ENCODE measurements at regions not wholly inside any gene's neighbourhood (a gene's known extent, or its start where the extent isn't known, plus 50 kb on each side); places are given as distances from the start of the nearest gene placed in this dataset.
"Not testable (repeated sequence)": the region's sequence is repeated elsewhere in the genome, so short reads cannot be mapped to it uniquely, and the experiment has no call there.

DNA sequence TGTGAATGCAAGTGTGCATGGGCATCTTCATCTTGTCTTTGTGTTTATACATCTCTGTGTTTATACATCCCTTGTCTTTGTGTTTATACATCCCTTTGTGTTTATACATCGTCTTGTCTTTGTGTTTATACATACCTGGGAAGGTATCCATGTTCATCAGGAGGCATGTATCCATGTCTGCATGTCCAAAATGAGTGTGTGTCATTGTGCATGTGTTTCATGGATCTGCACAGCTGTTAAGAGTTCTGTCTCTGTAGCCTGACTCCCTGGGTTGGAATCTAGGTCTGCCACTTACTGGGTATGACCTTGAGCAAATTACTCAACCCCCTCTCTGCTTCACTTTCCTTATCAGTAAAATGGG lies 50.1 kb upstream of the SIRPA start:
- no peak for DNase-seq

DNA sequence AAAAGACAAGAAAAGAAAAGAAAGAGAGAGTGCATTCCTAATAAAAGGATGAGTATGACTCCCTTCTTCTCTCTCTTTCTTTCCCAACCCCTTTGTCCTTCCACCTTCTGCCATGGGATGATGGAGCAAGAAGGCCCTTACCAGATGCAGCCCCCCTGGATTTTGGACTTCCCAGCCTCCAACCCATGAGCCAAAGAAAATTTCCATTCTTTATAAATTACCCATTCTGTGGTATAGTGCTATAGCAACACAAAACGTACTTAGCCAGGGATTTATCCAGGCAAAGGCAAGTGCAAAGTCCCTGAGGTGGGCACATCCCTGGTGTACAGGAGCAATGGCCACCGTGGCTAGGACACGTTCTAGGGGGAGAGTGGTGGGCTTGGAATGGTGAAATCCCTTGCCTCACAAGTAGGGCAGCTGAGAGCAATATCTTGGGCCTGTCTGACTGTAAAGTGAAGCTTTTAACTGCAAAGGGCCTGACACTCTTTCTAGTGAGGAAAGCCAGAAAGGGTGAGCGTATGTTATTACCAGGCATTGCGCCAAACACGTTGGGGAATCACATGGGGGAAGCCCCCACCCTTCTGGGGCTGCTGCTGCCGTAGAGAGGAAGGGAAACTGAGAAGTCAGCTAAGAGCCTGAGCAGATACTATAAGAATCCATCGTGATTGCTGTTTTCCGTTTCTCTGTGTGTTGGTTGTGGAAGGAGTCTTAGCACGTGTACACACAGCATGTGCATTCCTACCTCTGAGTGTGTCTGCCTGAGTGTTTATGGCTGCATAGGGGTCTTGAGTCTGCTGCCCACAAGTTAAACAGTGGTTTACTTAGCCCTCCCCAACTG lies 50.7 kb upstream of the SIRPA start:
- no peak for DNase-seq

DNA sequence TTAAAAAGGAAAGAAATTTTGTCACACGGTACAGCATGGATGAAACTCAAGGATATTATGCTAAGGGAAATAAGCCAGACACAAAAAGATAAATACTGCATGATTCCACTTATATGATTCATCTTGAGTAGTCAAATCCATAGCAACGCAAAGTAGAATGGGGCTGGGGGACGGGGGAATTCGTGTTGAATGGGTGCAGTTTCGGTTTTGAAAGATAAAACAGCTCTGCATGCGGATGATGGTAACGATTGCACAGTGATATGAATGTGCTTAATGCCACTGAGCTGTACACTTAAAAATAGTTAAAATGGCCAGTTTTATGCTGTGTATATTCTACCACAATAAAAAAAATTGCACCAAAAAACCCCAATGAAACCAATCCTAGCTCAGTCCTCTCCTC lies 52.9 kb upstream of the SIRPA start:
- no peak for DNase-seq

DNA sequence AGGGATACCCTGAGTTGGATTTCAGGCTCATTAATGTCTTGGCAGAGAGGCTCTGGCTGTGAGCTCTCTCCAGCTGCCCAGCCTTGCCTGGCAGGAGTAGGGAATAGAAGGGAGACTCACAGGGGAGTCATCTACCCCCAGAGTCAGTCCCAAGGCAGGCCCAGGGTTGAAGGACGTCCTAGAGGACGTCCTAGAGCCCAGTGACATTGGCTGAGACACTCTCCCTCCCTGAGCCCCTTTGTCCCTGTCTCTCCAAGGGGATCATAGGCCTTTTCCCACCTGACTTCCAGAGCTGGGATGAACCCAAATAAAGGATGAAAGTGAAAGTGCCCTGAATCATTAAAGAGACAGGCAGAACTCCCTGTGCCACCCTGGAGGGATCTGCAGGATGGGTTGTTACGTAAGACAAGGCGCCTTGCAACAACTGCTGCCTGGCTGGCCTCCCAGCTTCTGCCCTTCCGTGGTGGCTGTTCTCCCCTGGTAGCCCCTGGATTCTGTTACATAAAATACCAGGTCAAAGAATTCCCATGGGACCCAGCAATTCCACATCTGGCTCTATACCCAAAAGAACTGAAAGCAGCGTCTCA lies 53.6 kb upstream of the SIRPA start:
- DNase-seq, result no peak

DNA sequence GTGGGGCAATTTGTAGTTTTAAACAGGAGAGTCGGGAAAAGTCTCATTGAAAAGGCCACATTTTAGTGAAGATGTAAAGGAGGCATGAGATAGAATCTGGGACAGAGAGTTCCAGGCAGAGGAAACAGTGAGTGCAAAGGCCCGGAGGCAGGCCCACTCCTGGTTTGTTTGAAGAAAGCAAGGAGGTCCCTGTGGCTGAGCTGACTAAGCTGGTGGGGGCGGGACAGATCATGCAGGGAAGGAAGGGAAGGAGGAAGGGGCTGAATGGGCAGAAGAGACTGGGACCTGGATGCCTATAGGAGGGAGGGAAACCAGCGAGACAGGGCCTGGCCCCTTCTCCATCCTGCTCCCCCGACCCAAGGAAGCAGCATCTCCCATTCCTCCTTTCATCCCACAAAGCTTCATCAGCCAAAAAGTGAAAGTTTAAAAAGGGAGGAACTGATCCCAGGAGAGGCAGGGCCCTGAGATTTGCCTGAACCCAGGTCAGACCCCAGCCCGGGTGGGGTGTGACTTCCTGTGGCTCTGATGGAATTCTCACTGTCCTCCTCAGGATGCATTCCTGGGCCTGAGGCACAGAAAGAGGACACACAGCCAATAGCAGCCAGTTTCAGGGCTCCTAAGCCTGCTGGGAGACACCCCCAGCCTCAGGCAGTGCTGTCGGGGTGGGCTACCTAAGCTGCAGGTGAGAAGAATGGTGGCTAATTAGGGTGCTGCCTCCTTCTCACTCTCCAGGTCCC lies 54.2 kb upstream of the SIRPA start:
- DNase-seq, result no peak

DNA sequence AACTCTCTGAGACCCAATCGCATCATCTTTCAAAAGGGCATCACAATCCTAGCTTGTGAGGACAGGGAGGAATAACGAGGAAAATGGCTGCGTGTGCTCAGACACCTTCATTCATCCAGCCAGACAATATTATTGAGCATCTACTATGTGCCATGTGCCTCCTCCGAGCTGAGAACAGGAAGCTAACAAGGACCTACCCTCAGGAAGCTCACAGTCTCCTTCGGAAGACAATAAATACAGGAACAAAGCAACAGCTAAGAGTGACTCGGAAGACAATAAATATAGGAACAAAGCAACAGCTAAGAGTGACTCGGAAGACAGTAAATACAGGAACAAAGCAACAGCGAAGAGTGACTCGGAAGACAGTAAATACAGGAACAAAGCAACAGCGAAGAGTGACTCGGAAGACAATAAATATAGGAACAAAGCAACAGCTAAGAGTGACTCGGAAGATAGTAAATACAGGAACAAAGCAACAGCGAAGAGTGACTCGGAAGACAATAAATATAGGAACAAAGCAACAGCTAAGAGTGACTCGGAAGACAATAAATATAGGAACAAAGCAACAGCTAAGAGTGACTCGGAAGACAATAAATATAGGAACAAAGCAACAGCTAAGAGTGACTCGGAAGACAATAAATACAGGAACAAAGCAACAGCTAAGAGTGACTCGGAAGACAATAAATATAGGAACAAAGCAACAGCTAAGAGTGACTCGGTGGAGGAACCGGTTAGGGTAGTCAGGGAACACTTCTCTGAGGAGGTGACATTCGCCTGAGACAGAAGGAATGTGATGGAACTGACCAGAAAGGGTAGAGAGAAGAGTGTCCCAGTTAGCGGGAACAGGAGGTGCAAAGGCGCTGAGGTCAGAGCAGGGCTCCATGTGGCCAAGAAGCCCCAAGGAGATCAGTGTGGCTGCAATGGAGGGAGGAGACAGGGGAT lies 55.6 kb upstream of the SIRPA start:
- not testable (repeated sequence) for DNase-seq

DNA sequence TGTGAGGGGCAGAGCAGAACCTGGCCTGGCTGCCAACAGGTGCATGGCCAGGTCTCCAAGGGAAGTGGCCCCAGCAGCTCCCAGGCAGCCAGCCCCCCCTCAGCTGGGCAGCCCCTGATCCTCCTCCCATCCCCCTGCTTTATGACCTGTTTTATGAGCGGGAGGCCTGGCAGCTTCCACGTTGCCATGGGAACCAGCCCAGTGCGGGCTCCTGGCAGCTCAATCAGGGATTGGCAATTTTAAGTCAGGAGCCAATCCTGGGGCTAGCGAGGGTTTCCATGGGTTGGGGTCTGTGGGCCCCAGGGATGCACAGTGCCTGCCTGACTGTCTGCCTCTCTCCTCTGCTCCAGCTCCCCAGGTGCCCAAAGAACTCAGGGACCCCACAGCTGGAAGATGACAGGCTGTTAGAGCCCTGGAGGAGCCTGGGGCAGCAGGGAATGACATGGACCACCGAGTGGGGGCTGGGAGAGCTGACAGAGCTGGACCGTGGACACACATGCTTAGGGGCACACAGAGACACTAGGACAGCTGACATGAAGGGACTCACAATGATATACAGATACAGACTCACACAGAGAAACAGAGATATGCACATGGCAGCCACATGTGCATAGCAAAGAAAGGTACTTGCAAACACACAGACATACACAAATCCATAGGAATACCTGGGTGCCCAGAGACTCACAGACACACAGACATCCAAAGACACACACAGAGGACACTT lies 56.5 kb upstream of the SIRPA start:
- no peak for DNase-seq

DNA sequence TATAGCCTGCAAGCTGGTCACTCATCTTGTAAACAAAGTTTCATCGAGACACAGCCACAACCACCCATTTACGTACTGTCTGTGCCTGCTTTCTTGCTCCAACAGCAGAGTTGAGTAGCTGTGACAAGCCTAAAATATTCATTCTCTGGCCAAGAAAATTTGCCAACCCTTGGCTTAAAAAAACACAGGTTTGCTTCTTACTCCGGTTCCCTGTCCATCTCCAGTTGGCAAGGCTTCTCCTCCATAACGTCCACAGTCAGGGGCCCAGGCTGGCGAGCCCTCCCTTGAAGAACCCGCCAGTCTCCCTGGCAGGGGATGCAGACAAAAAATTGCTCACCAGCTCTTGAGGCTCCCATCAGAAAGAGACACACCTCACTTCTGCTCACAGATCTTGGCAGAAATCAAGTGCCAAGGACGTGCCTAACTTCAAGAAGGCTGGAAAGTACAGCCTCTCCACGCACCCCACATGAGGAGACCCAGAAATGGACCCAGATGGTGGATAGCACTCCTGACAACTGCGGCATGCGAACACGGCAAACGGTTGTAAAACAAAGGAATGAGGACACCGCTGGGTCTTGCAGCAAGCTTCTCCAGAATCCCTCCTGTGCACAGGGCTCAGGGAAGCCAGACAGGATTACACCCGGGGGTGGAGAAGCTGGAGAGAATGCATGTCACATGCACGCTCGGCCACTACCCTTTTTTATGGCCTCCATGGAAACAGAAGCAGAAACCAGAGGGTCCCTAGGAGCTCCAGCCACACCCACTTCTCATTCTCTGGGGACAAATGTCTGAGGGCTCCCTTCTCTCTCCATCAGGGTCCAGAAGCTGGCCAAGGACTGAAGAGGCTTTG lies 59.8 kb upstream of the SIRPA start:
- DNase-seq, result no peak

DNA sequence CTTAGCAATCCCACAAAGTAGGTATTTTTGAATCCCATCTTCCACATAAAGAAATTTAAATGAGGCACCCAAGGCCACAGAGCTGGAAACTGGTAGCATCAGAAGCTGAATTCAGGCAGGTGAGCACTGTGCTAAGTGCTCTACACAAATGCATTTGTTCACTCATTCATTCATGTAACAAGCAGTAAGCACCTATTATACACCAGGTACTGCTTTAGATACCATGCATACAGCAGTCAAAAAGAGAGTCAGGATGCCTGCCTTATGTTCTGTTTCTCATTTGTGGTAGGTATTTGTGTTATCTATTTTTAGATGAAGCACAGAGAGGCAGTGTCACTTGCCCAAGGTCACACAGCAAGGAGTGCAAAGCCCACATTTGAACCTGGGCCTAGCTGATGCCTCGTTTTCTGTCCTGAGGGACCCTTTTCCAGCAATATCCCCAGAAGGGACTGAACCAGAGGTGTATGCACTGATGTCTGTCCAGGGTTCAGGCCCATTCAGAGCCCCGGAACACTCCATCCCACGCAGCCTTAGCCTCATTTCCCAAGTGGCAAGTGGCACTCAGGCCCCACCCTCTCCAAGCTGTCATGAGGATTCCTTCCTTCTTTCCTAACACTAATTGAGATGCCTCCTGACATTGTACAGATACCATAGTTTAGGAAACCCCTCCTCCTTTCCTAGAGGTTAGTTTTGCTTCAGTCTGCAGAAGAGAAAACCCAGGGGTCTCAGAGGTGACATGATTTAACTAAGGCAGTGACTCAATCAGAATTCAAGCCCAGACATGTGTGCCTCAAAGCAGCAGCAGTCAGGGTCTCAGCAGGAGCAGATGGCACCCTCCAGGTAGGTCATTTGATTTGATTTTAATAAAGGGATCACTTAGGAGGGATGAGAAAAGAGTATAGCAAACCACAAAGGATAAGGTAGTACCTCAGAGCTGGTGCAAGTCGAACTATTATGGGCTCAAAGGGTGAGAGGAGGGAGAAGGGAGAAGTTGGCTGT lies 61.2 kb upstream of the SIRPA start:
- DNase-seq, result no peak

DNA sequence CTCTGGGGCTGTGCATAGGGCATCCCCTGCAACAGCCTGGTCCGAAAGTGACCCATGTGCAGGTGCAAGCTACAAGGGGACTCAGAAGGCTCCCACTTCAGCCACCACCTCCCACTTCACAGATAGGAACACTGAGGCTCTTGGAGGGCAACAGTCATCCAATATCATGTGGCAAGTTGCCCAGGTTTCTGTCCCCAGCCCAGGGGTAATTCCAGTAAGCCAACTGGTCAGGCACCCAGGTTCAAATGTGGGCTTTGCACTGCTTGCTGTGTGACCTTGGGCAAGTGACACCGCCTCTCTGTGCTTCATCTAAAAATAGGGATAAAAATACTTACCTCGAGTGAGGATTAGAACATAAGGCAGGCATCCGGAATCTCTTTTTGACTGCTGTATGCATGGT lies 62.0 kb upstream of the SIRPA start:
- DNase-seq, result no peak

DNA sequence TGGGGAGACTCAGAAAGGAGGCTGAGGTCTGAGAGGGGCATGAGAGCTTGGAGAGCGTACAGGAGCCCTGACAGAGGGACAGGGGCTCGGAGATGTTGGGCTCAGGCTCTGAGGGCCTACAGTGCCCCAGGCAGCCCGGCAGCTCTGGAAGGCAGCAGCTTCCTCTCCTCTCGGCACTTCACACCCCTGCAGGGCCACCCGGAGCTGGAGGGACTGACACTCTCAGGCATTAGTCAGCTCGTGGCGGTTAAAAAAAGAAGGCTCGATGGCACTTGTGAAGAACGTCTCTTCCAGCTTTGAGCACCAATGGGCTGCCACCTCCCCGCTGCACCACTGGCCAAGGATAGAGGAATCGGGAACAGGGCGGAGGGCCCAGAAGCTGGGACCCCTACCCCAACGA lies 62.6 kb upstream of the SIRPA start:
- no peak for DNase-seq

DNA sequence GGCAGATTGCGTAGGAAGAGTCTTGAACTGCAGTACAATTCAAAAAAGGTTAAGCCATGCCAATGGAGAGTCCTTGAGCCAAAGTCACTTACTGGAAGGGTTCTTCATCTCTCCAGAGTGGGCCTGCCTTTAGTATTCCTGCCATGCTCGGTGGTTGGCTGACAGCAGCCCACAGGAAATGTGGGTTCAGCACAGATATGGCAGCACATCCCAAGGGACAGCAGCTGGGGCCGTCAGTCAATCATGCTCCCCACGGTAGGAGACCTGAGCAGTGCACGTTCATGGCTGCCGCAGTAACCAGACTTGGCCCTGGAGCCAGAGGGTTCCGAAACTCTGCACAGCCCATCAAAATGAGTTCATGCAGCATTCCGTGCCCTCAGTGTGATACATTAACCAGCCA lies 63.6 kb upstream of the SIRPA start:
- no peak for DNase-seq

DNA sequence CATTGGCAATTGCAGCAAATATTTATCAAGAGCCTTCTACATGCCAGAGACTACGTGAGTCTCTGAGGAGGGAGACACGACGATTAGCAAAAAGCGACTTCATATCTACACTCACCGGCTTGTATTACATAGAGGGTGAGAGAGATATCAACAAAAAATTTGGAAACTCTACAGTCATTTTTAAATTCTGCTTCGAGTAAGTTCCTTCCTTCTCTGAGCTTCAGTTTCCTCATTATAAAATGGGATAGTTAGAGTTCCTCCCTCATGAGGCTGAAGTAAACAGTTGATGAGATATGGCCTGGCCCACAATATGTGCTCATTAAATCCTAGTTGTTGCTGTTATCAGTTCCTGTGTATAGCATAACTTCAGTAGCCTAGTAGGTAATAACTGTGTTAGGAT lies 64.1 kb upstream of the SIRPA start:
- DNase-seq, result no peak

DNA sequence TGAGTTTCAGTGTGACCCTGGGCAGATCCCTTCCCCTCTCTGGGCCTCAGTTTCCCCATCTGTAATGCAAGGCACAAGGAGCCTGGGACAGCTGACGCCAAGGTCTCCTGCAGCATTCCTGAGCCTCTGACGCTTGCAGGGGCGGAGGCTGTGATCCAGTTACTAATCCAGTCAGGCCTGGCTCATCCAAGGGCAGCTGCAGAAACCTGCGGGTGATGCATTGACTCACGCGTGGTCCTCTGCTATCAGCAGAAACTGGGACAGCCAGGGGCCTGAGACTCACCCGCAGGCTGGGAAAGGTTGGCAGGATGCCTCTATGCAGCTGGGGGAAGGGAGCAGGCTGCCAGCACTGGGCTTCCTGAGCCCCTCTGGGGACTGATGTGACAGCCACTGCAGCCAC lies 65.0 kb upstream of the SIRPA start:
- DNase-seq, result no peak

DNA sequence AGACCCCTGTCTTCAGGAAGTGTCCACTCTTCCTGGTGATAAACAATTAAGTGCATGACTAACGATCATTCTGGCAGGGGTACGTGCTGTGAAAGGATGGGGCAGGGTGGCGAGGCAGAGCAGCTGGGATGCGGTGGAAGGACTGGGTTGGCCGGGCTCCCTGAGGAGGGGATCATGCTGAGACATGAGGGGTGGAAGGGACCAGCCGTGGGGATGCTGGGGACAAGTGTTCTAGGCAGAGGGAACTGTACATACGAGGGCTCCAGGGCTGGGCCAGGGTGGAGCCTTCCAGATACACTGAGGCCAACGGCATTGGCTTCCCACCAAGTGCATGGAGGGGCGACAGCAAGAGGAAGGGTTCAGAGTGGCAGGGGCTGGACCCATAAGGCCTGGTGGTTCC lies 65.7 kb upstream of the SIRPA start:
- no peak for DNase-seq

DNA sequence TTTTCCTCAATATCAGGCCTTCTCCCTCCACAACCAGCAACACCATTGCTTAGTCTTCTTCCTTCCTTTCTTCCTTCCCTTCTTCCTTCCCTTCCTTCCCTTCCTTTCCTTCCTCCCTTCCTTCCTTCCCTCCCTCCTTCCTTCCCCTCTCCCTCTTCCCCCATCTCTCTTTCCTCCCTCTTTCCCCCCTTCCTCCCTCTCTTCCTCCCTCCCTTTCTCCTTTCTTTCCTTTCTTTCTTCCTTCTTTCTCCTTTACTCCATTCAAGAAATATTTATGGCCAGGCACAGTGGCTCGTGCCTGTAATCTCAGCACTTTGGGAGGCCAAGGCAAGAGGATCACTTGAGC lies 66.4 kb upstream of the SIRPA start:
- no peak for DNase-seq

DNA sequence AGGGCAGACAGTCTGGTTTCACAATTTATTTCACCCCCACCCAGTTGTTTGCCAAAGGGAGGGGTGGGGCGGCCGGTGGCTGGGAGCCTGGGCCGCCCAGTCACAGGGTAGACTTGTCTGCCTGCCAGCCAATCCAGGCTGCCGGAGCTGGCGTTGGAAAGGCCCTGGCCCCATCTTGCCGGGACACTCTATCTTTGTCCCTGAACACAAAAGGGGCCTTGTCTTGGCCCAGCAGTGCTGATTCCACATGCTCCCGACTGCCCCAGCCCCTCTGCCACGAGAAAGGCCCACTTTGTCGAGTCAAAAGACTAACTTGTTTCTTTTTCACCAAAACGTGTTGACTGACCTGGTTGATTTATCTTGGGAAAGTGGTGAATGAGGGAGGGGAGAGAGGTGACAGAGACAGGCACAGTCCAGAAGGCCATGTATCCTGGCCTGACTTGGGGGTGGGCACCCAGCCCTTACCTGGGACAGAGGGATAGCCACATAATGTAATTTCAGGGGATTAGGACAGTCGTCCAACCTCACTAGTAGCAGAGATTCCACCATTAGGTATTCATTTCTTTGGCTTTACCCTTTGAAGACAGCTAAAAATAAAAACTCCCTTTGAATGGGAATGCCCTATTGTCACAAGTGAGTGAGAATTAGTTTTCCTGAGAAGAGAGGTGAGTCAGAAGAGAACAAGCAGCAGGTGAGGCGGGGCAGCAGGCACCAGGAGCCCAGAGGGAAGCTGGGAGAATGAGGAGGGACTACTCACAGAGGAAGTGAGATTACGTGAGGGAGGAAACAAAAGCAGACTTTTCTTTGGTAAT lies 67.0 kb upstream of the SIRPA start:
- no peak for DNase-seq

DNA sequence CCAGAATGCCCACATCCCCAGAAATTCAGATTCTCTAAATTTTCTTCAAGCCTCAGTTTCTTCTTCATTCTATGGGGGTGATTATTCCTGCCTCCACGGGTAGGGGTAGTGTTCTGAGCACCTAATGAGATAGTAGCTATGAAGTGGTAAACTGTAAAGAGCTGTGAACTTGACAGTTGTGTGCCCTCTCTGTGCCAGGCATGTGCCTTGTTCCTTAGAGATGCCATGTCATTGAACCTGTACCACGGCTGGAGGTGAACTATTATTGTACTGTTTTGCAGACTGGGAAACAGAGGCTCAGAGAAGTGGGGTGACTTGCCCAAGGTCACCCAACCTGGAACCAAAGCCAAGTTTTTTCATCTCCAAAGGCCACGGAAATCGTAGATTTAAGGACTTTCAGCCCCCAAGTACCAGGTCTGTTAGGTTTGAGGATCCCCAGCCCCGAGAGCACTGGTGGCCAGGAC lies 67.7 kb upstream of the SIRPA start:
- no peak for DNase-seq

DNA sequence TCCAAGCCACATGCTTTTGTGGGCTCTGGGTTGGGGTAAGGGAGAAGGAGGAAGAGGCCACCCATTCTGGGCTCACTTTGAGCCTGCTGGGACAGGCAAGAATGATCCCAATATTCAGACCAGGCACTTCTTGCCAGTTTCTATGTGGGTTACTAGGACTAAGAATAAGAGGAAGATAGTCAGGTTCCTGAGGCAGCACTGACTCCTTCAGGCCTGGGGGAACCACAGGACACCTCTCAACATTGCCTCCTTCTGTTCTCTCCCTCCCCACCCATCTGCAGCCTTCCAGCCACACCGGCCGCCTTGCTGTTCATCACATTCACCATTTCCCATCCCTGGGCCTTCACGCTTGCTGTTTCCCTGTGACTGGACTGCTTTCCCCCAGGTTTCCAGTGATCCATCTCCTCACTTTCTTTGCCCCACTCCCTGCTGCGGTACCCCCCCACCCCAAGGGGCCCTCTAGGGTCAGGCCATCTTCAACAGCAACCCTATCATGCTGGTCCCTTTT lies 69.2 kb upstream of the SIRPA start:
- DNase-seq, result no peak
